Gastrocnemius medialis (tissue), 4 donors: ENCODE measurements at regions not wholly inside any gene's neighbourhood (a gene's known extent, or its start where the extent isn't known, plus 50 kb on each side); places are given as distances from the start of the nearest gene placed in this dataset.

ENCODE experiments used
- ATAC-seq, 2 donors: fragments of 150-250 bp; one replicate each; pipeline ENCODE4 v1.9.1; 2016
- DNase-seq, 2 donors: peaks; one replicate each; pipeline ENCODE4 v3.0.0-alpha.2; 2019
- H3K27ac ChIP-seq, 4 donors: fragments of 200-600 bp; sonication (generic); 1 replicate in 1 of 4; 2 replicates in 3 of 4; pipeline ENCODE4 v1.5.1; 2016 to 2018; ENCODE audit warnings: mild to moderate bottlenecking in 2 of 4, moderate library complexity in 1 of 4
- H3K27me3 ChIP-seq, 3 donors: fragments of 200-600 bp; sonication (generic) in 2 of 3; 1 replicate in 1 of 3; 2 replicates in 2 of 3; pipeline versions ENCODE4 v1.5.1 to v1.6.0; 2016 to 2019; ENCODE audit warnings: mild to moderate bottlenecking in 1 of 3, moderate library complexity in 1 of 3
- H3K36me3 ChIP-seq, 2 donors: fragments of 200-600 bp; sonication (generic) in 1 of 2; one replicate each; pipeline ENCODE4 v1.5.1; 2017 to 2018
- H3K4me1 ChIP-seq, 2 donors: fragments of 200-600 bp; sonication (generic) in 1 of 2; one replicate each; pipeline ENCODE4 v1.5.1; 2016 to 2017; ENCODE audit warnings: mild to moderate bottlenecking in 2 of 2
- H3K4me3 ChIP-seq, 4 donors: fragments of 200-600 bp; sonication (generic) in 3 of 4; 1 replicate in 1 of 4; 2 replicates in 3 of 4; pipeline ENCODE4 v1.5.1; 2016 to 2019; ENCODE audit warnings: mild to moderate bottlenecking in 2 of 4
- H3K9me3 ChIP-seq, 3 donors: fragments of 200-600 bp; sonication (generic) in 2 of 3; 1 replicate in 1 of 3; 2 replicates in 2 of 3; pipeline ENCODE4 v1.5.1; 2016 to 2019
- POLR2A ChIP-seq, 2 donors: fragments of 450-650 bp; IDR thresholded peaks; one replicate each; pipeline ENCODE4 v1.6.1; 2017; ENCODE audit warnings: antibody characterized with exemption in 2 of 2, mild to moderate bottlenecking in 2 of 2, moderate library complexity in 2 of 2
- in situ Hi-C, 4 donors: fragments of 200-750 bp; cut with MboI; loops; one replicate each; pipeline versions ENCODE4 v1.15.0 to v1.8.0; 2017; ENCODE audit warnings: low sequenced_read_pairs in 4 of 4
- intact Hi-C: fragments of 100-400 bp; cut with DNase I; formaldehyde crosslinking; loops from one replicate; pipeline ENCODE4 v1.15.1; 2023; ENCODE audit warnings: low total_unique reads
- TF ChIP-seq, protein P1 (sequence below), 5 experiments: fragments of 450-650 bp in 3 of 5; fragments of 200-600 bp in 2 of 5; sonication (generic) in 2 of 5; IDR thresholded peaks in 4 of 5; conservative IDR thresholded peaks in 1 of 5; 1 replicate in 4 of 5; 2 replicates in 1 of 5; pipeline ENCODE4 v1.5.1; 2016 to 2019; ENCODE audit warnings: antibody characterized with exemption in 5 of 5, mild to moderate bottlenecking in 3 of 5, moderate library complexity in 3 of 5

DNA sequence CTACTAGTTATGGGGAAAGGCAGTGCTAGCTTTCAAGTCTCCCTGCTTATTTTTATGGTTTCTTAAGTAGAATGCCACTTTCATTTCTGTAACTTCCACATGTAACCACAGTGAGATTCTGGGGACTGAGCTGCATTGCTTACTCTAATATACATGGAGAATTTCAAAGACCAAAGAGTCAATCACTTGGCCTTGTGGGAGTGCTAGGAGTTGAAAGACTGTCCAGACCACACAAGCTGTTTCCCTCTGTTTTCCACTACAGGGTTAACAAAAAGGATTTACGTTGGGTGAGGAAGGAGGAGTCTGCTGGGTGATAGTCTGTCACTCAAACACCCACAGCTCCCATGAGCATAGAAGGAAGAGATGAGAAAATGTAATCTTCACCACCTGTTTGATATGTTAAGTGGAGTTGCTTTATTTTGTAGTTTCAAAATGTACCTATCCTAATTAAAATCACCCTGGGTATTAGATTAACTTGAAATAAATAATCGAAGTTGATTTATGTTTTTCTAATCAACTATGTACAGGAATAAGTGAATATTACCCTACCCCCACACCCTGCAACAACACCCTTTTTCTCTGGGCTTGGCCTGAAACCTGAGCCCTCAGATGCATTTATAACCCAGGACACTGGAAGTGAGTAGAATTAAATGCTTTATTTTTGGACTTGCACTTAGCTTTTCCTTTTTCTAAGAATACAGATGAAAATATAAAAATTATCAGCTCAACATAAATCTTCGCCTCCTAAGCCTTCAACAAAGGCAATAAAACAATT is 225.8 kb upstream of the SLC10A2 start:
- no peaks in the 10 kb centered on the region for H3K4me1 ChIP-seq
- no peaks in the 10 kb centered on the region for H3K27me3 ChIP-seq
- in situ Hi-C loops (no loop called here), intact Hi-C loops (no loop called here)
- H3K27ac ChIP-seq: no peak overlapping the region
- ATAC-seq (no peak), DNase-seq (no peak)
- TF ChIP-seq, protein P1, sequence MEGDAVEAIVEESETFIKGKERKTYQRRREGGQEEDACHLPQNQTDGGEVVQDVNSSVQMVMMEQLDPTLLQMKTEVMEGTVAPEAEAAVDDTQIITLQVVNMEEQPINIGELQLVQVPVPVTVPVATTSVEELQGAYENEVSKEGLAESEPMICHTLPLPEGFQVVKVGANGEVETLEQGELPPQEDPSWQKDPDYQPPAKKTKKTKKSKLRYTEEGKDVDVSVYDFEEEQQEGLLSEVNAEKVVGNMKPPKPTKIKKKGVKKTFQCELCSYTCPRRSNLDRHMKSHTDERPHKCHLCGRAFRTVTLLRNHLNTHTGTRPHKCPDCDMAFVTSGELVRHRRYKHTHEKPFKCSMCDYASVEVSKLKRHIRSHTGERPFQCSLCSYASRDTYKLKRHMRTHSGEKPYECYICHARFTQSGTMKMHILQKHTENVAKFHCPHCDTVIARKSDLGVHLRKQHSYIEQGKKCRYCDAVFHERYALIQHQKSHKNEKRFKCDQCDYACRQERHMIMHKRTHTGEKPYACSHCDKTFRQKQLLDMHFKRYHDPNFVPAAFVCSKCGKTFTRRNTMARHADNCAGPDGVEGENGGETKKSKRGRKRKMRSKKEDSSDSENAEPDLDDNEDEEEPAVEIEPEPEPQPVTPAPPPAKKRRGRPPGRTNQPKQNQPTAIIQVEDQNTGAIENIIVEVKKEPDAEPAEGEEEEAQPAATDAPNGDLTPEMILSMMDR (IDR thresholded peaks at IDR 0.05 in 4 of 5, conservative IDR thresholded peaks at IDR 0.05 in 1 of 5): no peak
- no peak for TF ChIP-seq POLR2A (IDR thresholded peaks at IDR 0.05)
- H3K4me3 ChIP-seq: no peak overlapping the region
- H3K36me3 ChIP-seq: no peaks in the 10 kb centered on the region
- H3K9me3 ChIP-seq: no peaks in the 10 kb centered on the region

GRCh38 chr13:103291226-103291625 is 225.0 kb upstream of the SLC10A2 start:
- in situ Hi-C loops (no loop called here), intact Hi-C loops (no loop called here)
- H3K27ac ChIP-seq: no peak overlapping the region
- H3K9me3 ChIP-seq: no peaks in the 10 kb centered on the region
- DNase-seq: no peak
- no peak for TF ChIP-seq POLR2A (IDR thresholded peaks at IDR 0.05)
- TF ChIP-seq, protein P1 (IDR thresholded peaks at IDR 0.05 in 4 of 5, conservative IDR thresholded peaks at IDR 0.05 in 1 of 5): no peak
- H3K4me1 ChIP-seq: no peaks in the 10 kb centered on the region
- ATAC-seq: no peak
- H3K4me3 ChIP-seq: no peak overlapping the region
- H3K27me3 ChIP-seq: no peaks in the 10 kb centered on the region
- no peaks in the 10 kb centered on the region for H3K36me3 ChIP-seq

DNA sequence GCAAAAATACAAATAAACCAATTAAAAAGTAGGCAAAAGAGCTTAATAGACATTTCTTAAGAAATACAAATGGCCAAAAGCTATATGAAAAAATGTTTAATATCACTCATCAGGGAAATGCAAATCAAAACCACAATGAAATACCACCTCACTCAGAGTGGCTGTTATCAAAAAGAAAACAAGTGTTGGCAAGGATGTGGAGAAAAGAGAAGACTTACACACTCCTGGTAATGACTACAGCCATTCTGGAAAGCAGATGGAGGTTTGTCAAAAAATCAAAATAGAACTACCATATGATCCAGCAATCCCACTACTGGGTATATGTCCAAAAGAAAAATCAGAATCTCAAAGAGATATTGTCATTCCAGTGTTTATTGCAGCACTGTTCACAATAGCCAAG is 223.5 kb upstream of the SLC10A2 start:
- in situ Hi-C loops (no loop called here), intact Hi-C loops (no loop called here)
- ATAC-seq (no peak), DNase-seq (no peak)
- TF ChIP-seq POLR2A (IDR thresholded peaks at IDR 0.05): no peak
- TF ChIP-seq, protein P1 (IDR thresholded peaks at IDR 0.05 in 4 of 5, conservative IDR thresholded peaks at IDR 0.05 in 1 of 5): no peak
- H3K4me1 ChIP-seq: no peaks in the 10 kb centered on the region
- no peaks in the 10 kb centered on the region for H3K36me3 ChIP-seq
- H3K9me3 ChIP-seq: no peaks in the 10 kb centered on the region
- no peak overlapping the region for H3K4me3 ChIP-seq
- no peaks in the 10 kb centered on the region for H3K27me3 ChIP-seq
- no peak overlapping the region for H3K27ac ChIP-seq

DNA sequence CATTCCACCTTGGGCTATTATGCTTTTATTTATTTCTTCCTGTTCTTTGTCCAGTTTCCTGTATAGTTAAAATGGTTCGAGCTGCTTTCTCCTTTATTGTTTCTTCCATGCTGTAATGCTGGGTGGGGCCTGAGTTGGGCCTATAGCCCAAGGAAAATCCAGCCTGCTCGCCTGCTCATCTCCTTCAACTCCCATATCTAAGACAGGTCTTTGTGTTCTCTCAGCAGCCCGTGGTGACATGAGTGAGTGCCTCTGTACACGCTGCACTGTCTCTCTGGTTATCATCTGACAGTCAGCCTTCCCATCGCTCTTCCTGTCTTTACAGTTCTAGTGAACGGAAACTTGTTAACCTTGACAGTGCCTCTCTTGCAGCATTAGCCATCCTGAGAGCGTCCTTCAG is 221.9 kb upstream of the SLC10A2 start:
- Histone ChIP-seq H3K4me1 (no peaks in the 10 kb centered on the region), H3K27me3 (no peaks in the 10 kb centered on the region), H3K4me3 (no peak overlapping the region), H3K36me3 (no peaks in the 10 kb centered on the region), H3K9me3 (no peaks in the 10 kb centered on the region), H3K27ac (no peak overlapping the region)
- DNase-seq: no peak
- TF ChIP-seq, protein P1 (IDR thresholded peaks at IDR 0.05 in 4 of 5, conservative IDR thresholded peaks at IDR 0.05 in 1 of 5): no peak
- no peak for TF ChIP-seq POLR2A (IDR thresholded peaks at IDR 0.05)
- intact Hi-C loops: no loop called here
- in situ Hi-C loops: no loop called here
- no peak for ATAC-seq

DNA sequence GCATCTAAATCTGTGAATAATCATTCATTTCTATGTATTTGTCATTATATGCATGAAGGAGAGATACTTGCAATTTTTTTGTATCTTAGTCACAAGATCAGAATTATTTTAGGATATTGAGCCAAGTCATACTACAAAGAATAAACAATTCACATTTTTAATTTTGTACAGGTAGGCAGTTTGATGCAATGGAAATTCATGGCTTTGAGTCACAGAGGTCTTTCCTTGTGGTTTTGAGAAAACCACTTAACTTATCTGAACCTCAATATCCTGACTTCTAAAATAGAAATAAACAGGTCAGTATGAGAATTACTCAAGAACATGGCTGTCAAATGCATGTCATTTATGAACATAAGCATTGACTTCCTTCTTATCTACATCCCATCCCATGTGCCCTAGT is 221.4 kb upstream of the SLC10A2 start:
- Histone ChIP-seq H3K4me1 (no peaks in the 10 kb centered on the region), H3K9me3 (no peaks in the 10 kb centered on the region), H3K4me3 (no peak overlapping the region), H3K27me3 (no peaks in the 10 kb centered on the region), H3K36me3 (no peaks in the 10 kb centered on the region), H3K27ac (no peak overlapping the region)
- no peak for ATAC-seq
- in situ Hi-C loops: no loop called here
- no peak for DNase-seq
- intact Hi-C loops: no loop called here
- TF ChIP-seq POLR2A (IDR thresholded peaks at IDR 0.05): no peak
- TF ChIP-seq, protein P1 (IDR thresholded peaks at IDR 0.05 in 4 of 5, conservative IDR thresholded peaks at IDR 0.05 in 1 of 5): no peak
